ENCODE measurements at regions not wholly inside any gene's neighbourhood (a gene's known extent, or its start where the extent isn't known, plus 50 kb on each side); places are given as distances from the start of the nearest gene placed in this dataset.

DNA sequence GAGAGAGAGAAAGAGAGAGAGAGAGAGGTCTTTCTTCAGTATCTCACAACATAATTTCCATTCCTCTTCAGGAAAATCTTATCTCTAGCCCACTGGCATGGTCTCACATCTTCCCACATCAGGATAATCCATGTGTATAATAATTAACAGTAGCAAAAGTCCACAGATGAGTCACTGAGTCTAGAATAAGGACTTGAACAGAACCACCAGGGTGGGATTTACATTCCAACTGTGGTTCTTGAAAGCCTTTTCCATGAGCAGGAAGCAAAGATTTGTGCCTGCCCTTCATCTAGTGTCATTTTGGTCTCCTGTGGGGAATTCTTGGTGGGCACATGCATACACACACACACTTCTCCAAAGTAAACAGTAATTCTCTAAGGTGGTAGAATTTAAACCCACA lies 107.1 kb upstream of the TCF4 start:
- no peak for TF ChIP-seq POLR2A (IDR thresholded peaks at IDR 0.05)
- TF ChIP-seq, protein P1, sequence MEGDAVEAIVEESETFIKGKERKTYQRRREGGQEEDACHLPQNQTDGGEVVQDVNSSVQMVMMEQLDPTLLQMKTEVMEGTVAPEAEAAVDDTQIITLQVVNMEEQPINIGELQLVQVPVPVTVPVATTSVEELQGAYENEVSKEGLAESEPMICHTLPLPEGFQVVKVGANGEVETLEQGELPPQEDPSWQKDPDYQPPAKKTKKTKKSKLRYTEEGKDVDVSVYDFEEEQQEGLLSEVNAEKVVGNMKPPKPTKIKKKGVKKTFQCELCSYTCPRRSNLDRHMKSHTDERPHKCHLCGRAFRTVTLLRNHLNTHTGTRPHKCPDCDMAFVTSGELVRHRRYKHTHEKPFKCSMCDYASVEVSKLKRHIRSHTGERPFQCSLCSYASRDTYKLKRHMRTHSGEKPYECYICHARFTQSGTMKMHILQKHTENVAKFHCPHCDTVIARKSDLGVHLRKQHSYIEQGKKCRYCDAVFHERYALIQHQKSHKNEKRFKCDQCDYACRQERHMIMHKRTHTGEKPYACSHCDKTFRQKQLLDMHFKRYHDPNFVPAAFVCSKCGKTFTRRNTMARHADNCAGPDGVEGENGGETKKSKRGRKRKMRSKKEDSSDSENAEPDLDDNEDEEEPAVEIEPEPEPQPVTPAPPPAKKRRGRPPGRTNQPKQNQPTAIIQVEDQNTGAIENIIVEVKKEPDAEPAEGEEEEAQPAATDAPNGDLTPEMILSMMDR (IDR thresholded peaks at IDR 0.05), result no peak
